Stimulated activated naive CD8-positive, alpha-beta T cell treated with anti-CD3 and anti-CD28 coated beads, Interleukin-15, Interleukin-2, amounts not matched to agents 100 U/mL and 50 U/mL, for 24 hours (primary cell): ENCODE measurements at regions not wholly inside any gene's neighbourhood (a gene's known extent, or its start where the extent isn't known, plus 50 kb on each side); places are given as distances from the start of the nearest gene placed in this dataset.
"Not testable (repeated sequence)": the region's sequence is repeated elsewhere in the genome, so short reads cannot be mapped to it uniquely, and the experiment has no call there.

ENCODE experiments used
- ATAC-seq: fragments of 150-1000 bp; cut with Tn5 transposase; one replicate; pipeline ENCODE4 v1.10.0; 2021
- DNase-seq: peaks from one replicate; pipeline ENCODE4 v3.0.0; 2021

GRCh38 chr2:228793116-228793515, 478.0 kb downstream of the PID1 start:
- ATAC-seq, result no peak
- no peak for DNase-seq

- ATAC-seq, result no peak
- DNase-seq, result no peak
These were observed 484.2 kb downstream of the PID1 start for GRCh38 chr2:228786901-228787300.

GRCh38 chr2:228782281-228782680, 488.8 kb downstream of the PID1 start:
- ATAC-seq (no peak), DNase-seq (no peak)

- ATAC-seq, result no peak
- no peak for DNase-seq
These were observed 493.2 kb downstream of the PID1 start for GRCh38 chr2:228777855-228778355.

GRCh38 chr2:228774548-228774947, 496.5 kb downstream of the PID1 start:
- DNase-seq, result no peak
- ATAC-seq, result no peak

- ATAC-seq (no peak), DNase-seq (no peak)
These were observed 499.3 kb downstream of the PID1 start for GRCh38 chr2:228771774-228772173.

GRCh38 chr2:228771315-228771714, 499.8 kb downstream of the PID1 start:
- DNase-seq (no peak), ATAC-seq (no peak)

- ATAC-seq (no peak), DNase-seq (no peak)
These were observed 502.3 kb downstream of the PID1 start for GRCh38 chr2:228768818-228769217.

- DNase-seq, ATAC-seq: not testable (repeated sequence)
These were observed 502.9 kb downstream of the PID1 start for GRCh38 chr2:228768141-228768540.

GRCh38 chr2:228767196-228767595, 503.9 kb downstream of the PID1 start:
- DNase-seq (no peak), ATAC-seq (no peak)

GRCh38 chr2:228763379-228763981, 507.6 kb downstream of the PID1 start:
- no peak for DNase-seq
- ATAC-seq, result no peak

- no peak for DNase-seq
- no peak for ATAC-seq
These were observed 508.5 kb downstream of the PID1 start for GRCh38 chr2:228762565-228762964.

- not testable (repeated sequence) for ATAC-seq, DNase-seq
These were observed 515.4 kb downstream of the PID1 start for GRCh38 chr2:228755661-228756060.

- DNase-seq (no peak), ATAC-seq (no peak)
These were observed 523.6 kb downstream of the PID1 start for GRCh38 chr2:228747483-228747882.

GRCh38 chr2:228738671-228739380, 532.3 kb downstream of the PID1 start:
- no peak for ATAC-seq
- no peak for DNase-seq

- no peak for ATAC-seq
- DNase-seq, result no peak
These were observed 535.4 kb downstream of the PID1 start for GRCh38 chr2:228735697-228736096.

GRCh38 chr2:228731517-228731916, 539.6 kb downstream of the PID1 start:
- DNase-seq (no peak), ATAC-seq (no peak)

GRCh38 chr2:228728961-228729360, 542.1 kb downstream of the PID1 start:
- ATAC-seq, result no peak
- DNase-seq, result no peak

- ATAC-seq (no peak), DNase-seq (no peak)
These were observed 543.5 kb upstream of the SPHKAP start for GRCh38 chr2:228725031-228725430.

GRCh38 chr2:228723599-228723998, 542.1 kb upstream of the SPHKAP start:
- ATAC-seq, result no peak
- no peak for DNase-seq

GRCh38 chr2:228722311-228722710, 540.8 kb upstream of the SPHKAP start:
- ATAC-seq (no peak), DNase-seq (no peak)

GRCh38 chr2:228720895-228721294, 539.4 kb upstream of the SPHKAP start:
- ATAC-seq, result no peak

GRCh38 chr2:228709788-228710371, 528.4 kb upstream of the SPHKAP start:
- no peak for ATAC-seq

More at GRCh38 chr2:228720895-228721294, 539.4 kb upstream of the SPHKAP start:
- no peak for DNase-seq

More at GRCh38 chr2:228709788-228710371, 528.4 kb upstream of the SPHKAP start:
- DNase-seq, result no peak
